ENCODE measurements at regions not wholly inside any gene's neighbourhood (a gene's known extent, or its start where the extent isn't known, plus 50 kb on each side); places are given as distances from the start of the nearest gene placed in this dataset.

DNA sequence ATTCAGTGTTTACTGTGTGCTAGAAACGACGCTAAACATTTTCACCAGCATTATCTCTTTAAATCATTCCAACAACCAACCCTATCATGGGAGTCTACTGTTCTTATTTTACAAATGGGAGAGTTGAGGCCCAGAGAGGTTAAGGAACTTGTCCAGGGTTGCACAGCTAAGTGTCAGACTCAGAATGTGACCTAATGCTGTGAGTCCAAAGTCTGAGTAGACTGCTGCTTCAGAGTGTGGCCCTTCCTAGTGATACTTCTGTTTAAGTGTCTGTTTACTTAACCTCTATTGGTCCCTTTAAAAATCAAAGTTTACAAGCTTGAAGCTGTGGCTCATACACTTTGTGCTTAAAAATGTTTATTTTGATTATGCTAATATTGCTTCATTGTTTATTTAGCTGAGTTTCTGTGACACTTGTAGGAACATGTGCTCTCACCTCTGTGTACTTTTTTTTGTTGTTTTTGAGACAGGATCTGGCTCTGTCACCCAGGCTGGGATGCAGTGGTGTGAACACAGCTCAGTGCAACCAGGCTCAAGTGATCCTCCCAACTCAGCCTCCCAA, 84.4 kb upstream of the SYPL1 start:
- Histone ChIP-seq H3K4me3 (ENCODE audit: low read depth, low read length) (no peak overlapping the region), H3K27ac (ENCODE audit: low read depth, low read length) (no peak overlapping the region), H3K4me1 (ENCODE audit: control insufficient read depth, insufficient read depth, low read length, unreplicated experiment) (no peaks in the 10 kb centered on the region), H3K79me2 (ENCODE audit: control insufficient read depth, insufficient read depth, low read length, unreplicated experiment) (no peaks in the 10 kb centered on the region), H3K36me3 (ENCODE audit: insufficient read depth, low read length) (no peaks in the 10 kb centered on the region), H2AFZ (ENCODE audit: low read length, unreplicated experiment) (no peak overlapping the region), H3K27me3 (ENCODE audit: insufficient read depth, low read length) (no peaks in the 10 kb centered on the region)

DNA sequence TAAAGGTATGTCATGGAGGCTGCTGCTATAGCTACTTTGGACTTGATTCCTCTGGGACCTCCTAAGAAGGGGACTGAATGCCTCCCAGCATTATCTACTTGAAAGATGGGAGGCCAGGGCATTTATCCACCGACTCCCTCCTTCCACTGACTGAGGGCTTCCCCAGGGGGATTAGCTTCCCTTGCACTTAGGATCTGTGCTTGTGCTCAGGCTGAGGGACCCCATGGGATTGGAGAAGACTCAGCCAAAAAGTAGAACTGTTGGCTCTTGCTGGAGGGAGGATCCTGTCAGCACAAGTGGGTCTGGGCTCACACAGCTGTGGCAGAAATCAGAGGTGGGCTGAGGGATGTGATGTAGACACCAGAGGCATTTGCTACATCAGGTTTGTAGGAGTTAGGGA, 81.5 kb upstream of the SYPL1 start:
- no peaks in the 10 kb centered on the region for H3K27me3 ChIP-seq (ENCODE audit: insufficient read depth, low read length)
- no peaks in the 10 kb centered on the region for H3K79me2 ChIP-seq (ENCODE audit: control insufficient read depth, insufficient read depth, low read length, unreplicated experiment)
- no peak overlapping the region for H3K4me3 ChIP-seq (ENCODE audit: low read depth, low read length)
- H3K4me1 ChIP-seq (ENCODE audit: control insufficient read depth, insufficient read depth, low read length, unreplicated experiment), result no peaks in the 10 kb centered on the region
- no peak overlapping the region for H3K27ac ChIP-seq (ENCODE audit: low read depth, low read length)
- no peaks in the 10 kb centered on the region for H3K36me3 ChIP-seq (ENCODE audit: insufficient read depth, low read length)
- no peak overlapping the region for H2AFZ ChIP-seq (ENCODE audit: low read length, unreplicated experiment)

DNA sequence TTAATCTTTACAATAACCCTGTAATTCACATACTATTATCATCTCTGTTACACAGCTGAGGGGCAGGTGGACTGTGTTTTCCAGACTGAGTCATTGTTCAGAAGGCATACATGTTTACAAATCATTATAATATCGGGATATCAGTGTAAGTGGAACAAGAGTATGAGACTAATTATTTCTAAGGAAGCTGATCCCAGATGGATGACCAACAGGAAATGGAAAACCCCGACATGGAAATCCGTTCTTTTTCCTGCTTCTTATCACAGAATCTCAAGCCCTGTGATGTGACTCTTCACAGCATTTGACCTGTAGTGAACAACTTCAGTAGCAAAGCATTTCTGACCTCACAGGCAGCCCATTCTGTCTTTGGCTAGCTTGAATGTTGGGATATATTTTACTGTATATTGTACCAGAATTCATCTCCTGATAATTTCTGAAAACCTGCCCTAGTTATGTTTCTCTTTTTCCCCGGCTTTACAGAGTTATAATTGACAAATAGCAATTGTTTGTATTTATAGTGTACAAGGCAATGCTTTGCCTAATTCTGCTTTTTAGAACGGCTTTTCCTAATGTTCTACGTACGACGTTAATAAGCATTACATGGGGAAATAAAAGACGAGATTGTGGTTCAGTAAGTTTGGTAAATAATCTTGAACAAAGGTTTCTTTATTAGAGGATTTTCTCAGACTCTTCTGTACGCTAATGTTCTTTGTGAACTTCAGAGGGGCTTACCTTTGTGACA, 78.6 kb upstream of the SYPL1 start:
- no peak overlapping the region for H3K4me3 ChIP-seq (ENCODE audit: low read depth, low read length)
- no peaks in the 10 kb centered on the region for H3K4me1 ChIP-seq (ENCODE audit: control insufficient read depth, insufficient read depth, low read length, unreplicated experiment)
- no peak overlapping the region for H2AFZ ChIP-seq (ENCODE audit: low read length, unreplicated experiment)
- H3K79me2 ChIP-seq (ENCODE audit: control insufficient read depth, insufficient read depth, low read length, unreplicated experiment), result no peaks in the 10 kb centered on the region
- no peak overlapping the region for H3K27ac ChIP-seq (ENCODE audit: low read depth, low read length)
- no peaks in the 10 kb centered on the region for H3K27me3 ChIP-seq (ENCODE audit: insufficient read depth, low read length)
- no peaks in the 10 kb centered on the region for H3K36me3 ChIP-seq (ENCODE audit: insufficient read depth, low read length)

DNA sequence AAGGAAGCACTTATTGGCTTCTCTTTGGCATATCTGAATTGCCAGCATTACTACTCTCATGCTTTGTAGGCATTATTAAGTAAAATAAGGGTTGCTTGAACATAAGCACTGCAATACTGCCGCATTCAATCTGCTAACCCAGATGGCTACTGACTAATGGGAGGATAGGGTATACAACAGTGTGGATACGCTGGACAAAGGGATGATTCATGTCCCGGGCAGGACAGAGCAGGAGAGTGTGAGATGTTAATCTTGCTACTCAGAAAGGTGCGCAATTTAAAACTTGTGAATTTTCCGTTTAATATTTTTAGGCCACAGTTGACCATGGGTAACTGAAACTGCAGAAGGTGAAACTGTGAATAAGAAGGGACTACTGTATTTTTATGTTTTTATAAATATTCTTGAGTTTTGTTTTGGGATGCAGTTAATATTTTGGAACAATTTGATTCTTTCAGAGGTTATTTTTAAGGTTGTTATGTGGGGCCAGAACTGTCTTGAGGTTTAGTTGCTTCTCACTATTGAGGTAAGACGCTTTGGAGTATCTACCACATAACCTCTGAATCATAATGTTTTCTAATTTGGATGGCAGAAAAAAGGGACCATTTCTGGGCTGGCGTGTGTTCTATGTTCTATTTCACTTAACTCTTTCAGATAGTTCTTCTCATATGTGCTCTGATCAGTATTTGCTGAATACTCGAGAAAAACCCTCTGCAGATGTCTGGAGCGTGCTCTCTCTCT, 75.7 kb upstream of the SYPL1 start:
- Histone ChIP-seq H3K4me1 (ENCODE audit: control insufficient read depth, insufficient read depth, low read length, unreplicated experiment) (no peaks in the 10 kb centered on the region), H2AFZ (ENCODE audit: low read length, unreplicated experiment) (no peak overlapping the region), H3K36me3 (ENCODE audit: insufficient read depth, low read length) (no peaks in the 10 kb centered on the region), H3K27me3 (ENCODE audit: insufficient read depth, low read length) (no peaks in the 10 kb centered on the region), H3K79me2 (ENCODE audit: control insufficient read depth, insufficient read depth, low read length, unreplicated experiment) (no peaks in the 10 kb centered on the region), H3K4me3 (ENCODE audit: low read depth, low read length) (no peak overlapping the region), H3K27ac (ENCODE audit: low read depth, low read length) (no peak overlapping the region)

DNA sequence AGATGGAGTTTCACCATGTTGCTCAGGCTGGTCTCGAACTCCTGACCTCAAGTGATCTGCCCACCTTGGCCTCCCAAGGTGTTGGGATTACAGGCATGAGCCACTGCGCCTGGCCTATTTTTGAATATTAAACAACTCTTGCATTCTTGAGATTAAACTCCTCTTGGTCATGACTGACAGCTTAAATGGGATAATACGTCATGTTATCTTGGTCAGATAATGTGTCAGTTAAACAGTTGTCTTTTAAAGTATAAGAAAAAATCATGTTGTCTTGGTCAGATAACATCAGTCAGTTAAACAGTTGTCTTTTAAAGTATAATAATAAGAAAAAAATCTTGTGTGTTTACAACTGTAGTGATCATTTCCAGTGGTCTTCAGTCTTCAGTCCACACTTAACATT, 73.6 kb upstream of the SYPL1 start:
- H3K27ac ChIP-seq (ENCODE audit: low read depth, low read length), result no peak overlapping the region
- H3K36me3 ChIP-seq (ENCODE audit: insufficient read depth, low read length), result no peaks in the 10 kb centered on the region
- H2AFZ ChIP-seq (ENCODE audit: low read length, unreplicated experiment), result no peak overlapping the region
- H3K27me3 ChIP-seq (ENCODE audit: insufficient read depth, low read length), result no peaks in the 10 kb centered on the region
- H3K4me3 ChIP-seq (ENCODE audit: low read depth, low read length), result no peak overlapping the region
- H3K4me1 ChIP-seq (ENCODE audit: control insufficient read depth, insufficient read depth, low read length, unreplicated experiment), result no peaks in the 10 kb centered on the region
- H3K79me2 ChIP-seq (ENCODE audit: control insufficient read depth, insufficient read depth, low read length, unreplicated experiment), result no peaks in the 10 kb centered on the region

DNA sequence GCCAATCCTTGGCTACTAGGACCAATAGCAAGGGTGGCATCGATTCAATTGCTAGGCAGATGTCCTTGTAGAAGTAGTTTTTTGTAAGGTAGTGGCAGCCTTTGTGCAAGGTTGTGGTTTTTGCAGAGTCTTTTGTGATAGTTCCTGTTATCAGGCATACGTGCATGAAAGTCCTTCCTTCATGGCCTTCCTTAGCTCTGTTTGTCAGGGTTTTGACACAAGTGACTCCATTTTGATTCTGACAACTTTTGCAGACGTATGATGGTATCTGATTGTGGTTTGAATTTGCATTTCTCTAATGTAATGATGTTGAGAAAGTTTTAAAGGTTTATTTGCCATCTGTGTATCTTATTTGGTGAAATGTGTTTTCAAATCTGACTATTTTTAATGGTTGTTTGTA, 71.8 kb upstream of the SYPL1 start:
- Histone ChIP-seq H2AFZ (ENCODE audit: low read length, unreplicated experiment) (no peak overlapping the region), H3K4me1 (ENCODE audit: control insufficient read depth, insufficient read depth, low read length, unreplicated experiment) (no peaks in the 10 kb centered on the region), H3K36me3 (ENCODE audit: insufficient read depth, low read length) (no peaks in the 10 kb centered on the region), H3K27ac (ENCODE audit: low read depth, low read length) (no peak overlapping the region), H3K4me3 (ENCODE audit: low read depth, low read length) (no peak overlapping the region), H3K27me3 (ENCODE audit: insufficient read depth, low read length) (no peaks in the 10 kb centered on the region), H3K79me2 (ENCODE audit: control insufficient read depth, insufficient read depth, low read length, unreplicated experiment) (no peaks in the 10 kb centered on the region)

DNA sequence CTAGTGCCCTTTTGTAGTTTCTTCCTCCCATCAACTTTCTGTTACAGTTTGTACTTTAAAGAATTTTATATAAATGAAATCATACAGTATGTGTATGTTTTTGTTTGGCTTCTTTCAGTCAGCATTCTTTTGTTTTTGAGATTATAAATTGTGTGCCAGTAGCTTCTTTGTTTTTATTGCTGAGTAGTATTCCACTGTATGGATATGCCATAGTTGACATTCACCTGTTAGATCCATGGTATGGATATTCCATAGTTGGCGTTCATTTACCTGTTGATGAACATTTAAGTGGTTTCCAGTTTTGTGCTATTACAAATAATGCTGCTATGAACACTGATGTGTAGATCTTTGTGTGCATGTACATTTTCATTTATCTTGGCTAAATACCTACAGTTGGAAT, 70.8 kb upstream of the SYPL1 start:
- no peak overlapping the region for H2AFZ ChIP-seq (ENCODE audit: low read length, unreplicated experiment)
- H3K27me3 ChIP-seq (ENCODE audit: insufficient read depth, low read length), result no peaks in the 10 kb centered on the region
- H3K27ac ChIP-seq (ENCODE audit: low read depth, low read length), result no peak overlapping the region
- no peaks in the 10 kb centered on the region for H3K4me1 ChIP-seq (ENCODE audit: control insufficient read depth, insufficient read depth, low read length, unreplicated experiment)
- no peaks in the 10 kb centered on the region for H3K79me2 ChIP-seq (ENCODE audit: control insufficient read depth, insufficient read depth, low read length, unreplicated experiment)
- no peaks in the 10 kb centered on the region for H3K36me3 ChIP-seq (ENCODE audit: insufficient read depth, low read length)
- H3K4me3 ChIP-seq (ENCODE audit: low read depth, low read length), result no peak overlapping the region

DNA sequence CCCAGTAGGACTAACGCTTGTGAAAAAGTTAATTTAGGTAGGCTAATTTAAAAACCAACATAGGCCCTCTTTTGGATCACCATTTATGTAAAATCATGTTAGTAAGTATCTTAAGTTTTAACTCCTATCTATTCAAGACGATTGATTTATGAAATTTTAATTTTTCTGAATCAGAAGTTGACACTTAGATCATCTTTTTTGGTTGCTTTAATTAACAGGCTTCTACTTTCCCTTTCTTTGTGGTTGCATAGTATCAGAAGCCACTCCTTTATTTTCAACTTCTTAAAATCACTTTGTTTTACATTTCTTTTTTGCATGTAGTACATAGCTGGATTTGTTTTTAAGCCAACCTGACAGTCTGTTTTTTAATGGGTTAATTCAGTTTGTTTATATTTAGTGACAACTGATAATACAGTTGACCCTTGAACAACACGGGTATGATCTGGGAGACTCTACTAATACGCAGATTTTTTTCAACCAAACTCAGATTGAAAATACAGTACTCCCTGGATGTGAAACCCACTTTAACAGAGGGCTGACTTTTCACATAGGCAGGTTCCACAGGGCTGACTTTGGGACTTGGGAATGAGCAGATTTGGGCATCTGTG, 69.7 kb upstream of the SYPL1 start:
- Histone ChIP-seq H3K36me3 (ENCODE audit: insufficient read depth, low read length) (no peaks in the 10 kb centered on the region), H3K27me3 (ENCODE audit: insufficient read depth, low read length) (no peaks in the 10 kb centered on the region), H3K4me3 (ENCODE audit: low read depth, low read length) (no peak overlapping the region), H3K27ac (ENCODE audit: low read depth, low read length) (no peak overlapping the region), H3K4me1 (ENCODE audit: control insufficient read depth, insufficient read depth, low read length, unreplicated experiment) (no peaks in the 10 kb centered on the region), H3K79me2 (ENCODE audit: control insufficient read depth, insufficient read depth, low read length, unreplicated experiment) (no peaks in the 10 kb centered on the region), H2AFZ (ENCODE audit: low read length, unreplicated experiment) (no peak overlapping the region)

DNA sequence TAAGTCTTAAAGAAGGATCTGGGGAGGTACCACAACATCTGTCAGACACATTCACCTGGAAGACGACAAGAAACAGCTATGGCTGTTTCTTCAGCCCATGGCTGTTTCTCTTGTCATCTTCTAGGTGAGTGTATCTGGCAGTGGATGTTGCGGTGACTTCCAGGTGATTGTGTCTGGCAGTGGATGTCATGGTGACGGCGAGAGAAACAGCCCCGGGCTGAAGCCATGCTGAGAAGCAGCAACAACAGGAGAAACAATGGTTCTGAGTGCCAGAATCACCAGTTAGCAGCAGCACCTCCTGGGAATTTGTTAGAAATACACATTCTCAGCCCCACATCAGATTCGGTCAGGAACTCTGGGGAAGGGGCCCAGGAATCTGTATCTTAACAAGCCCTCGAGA, 68.6 kb upstream of the SYPL1 start:
- Histone ChIP-seq H3K36me3 (ENCODE audit: insufficient read depth, low read length) (no peaks in the 10 kb centered on the region), H3K27me3 (ENCODE audit: insufficient read depth, low read length) (peaks cover 6% of the 10 kb centered on the region; the same call in 1 of the 2 replicates), H3K4me3 (ENCODE audit: low read depth, low read length) (no peak overlapping the region), H3K27ac (ENCODE audit: low read depth, low read length) (no peak overlapping the region), H3K79me2 (ENCODE audit: control insufficient read depth, insufficient read depth, low read length, unreplicated experiment) (no peaks in the 10 kb centered on the region), H3K4me1 (ENCODE audit: control insufficient read depth, insufficient read depth, low read length, unreplicated experiment) (no peaks in the 10 kb centered on the region), H2AFZ (ENCODE audit: low read length, unreplicated experiment) (no peak overlapping the region)

DNA sequence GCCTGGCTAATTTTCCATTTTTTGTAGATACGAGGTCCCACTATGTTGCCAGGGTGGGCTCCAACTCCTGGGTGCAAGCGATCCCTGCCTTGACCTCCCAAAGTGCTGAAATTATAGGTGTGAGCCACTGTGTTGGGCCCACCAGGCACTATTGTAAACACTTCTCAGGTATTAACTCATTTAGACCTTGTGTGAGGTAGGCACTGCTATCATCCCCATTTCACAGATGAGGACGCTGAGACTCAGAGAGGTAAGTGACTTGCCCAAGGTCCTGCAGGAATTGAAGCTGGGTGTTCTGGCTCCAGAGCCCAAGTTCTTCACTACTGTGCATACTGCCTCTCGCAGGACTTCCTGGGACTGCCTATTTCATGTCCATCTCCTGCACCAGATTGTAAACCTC, 67.1 kb upstream of the SYPL1 start:
- no peak overlapping the region for H2AFZ ChIP-seq (ENCODE audit: low read length, unreplicated experiment)
- H3K4me3 ChIP-seq (ENCODE audit: low read depth, low read length), result no peak overlapping the region

More for the DNA sequence above, 67.1 kb upstream of the SYPL1 start:
- no peaks in the 10 kb centered on the region for H3K79me2 ChIP-seq (ENCODE audit: control insufficient read depth, insufficient read depth, low read length, unreplicated experiment)
- H3K27ac ChIP-seq (ENCODE audit: low read depth, low read length), result no peak overlapping the region
- H3K27me3 ChIP-seq (ENCODE audit: insufficient read depth, low read length), result peaks cover 6% of the 10 kb centered on the region; the same call in 1 of the 2 replicates
- no peaks in the 10 kb centered on the region for H3K36me3 ChIP-seq (ENCODE audit: insufficient read depth, low read length)
- no peaks in the 10 kb centered on the region for H3K4me1 ChIP-seq (ENCODE audit: control insufficient read depth, insufficient read depth, low read length, unreplicated experiment)

Measured in ACC112 (cell line).